Anterior cingulate cortex (tissue), 58 donors: ENCODE measurements at regions not wholly inside any gene's neighbourhood (a gene's known extent, or its start where the extent isn't known, plus 50 kb on each side); places are given as distances from the start of the nearest gene placed in this dataset.

ENCODE experiments used
- DNase-seq, 58 donors: peaks; one replicate each; lab custom pipeline; 2025; lab: John Stamatoyannopoulos, UW

DNA sequence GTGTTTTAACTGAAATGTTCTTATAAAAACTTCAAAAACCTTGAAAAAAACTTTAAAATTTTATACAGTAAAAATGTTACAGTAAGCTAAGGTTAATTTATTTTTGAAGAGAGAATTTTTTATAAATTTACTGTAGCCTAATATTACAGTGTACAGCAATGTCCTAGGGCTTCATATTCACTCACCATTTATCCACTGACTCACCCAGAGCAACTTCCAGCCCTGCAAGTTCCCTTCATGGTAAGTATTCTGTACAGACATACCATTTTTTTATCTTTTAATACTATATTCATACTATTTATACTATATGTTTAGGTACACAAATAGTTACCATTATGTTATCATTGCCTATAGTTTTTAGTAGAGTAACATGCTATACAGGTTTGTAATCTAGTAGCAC lies 396.7 kb upstream of the MMADHC start:
- DNase-seq = no peak

DNA sequence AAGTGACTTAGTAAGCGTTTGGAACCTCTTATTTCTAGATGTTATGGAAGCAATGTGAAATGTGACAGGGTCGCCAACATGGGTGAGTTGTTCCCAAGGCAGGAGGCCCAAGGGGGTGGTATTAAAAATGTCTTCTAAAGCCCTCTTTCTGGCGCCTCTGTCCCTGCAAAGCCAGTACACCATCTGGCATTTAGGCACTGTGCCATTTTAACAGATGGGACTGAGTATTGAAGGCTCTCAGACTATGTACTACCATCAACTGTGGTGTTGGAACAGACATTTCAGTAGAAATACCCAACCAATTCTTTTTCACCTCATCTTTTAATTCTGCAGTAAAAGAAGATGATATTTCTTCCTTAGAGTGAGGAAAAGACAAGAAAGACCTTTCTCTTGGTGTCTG lies 384.5 kb upstream of the MMADHC start:
- DNase-seq = peak in 13 of 58 donors; percentile 1 to 34 (median 4)

GRCh38 chr2:149954981-149955600 lies 367.5 kb upstream of the MMADHC start:
- DNase-seq = no peak

DNA sequence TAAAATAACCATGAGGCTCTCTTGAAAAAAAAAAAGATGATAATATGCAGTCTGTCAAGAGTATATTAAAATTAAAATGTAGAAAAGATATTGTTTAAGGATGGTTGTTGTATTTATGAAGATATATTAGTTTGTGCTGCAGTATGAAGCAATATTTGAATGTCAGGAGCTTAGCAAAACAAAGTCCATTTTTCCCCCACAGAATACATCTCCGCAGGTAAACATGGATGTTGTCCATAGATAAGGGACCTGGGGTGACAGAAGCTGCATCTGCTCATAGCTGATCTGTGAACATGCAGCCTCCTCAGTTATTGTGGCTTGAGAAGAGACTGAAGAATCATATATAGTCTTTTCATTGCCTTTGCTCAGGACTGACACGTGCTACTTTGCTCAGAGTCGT lies 366.1 kb upstream of the MMADHC start:
- no peak for DNase-seq

GRCh38 chr2:149931486-149931885 lies 343.9 kb upstream of the MMADHC start:
- DNase-seq = no peak

- DNase-seq = no peak
Measured at GRCh38 chr2:149928011-149928410, 340.4 kb upstream of the MMADHC start.

DNA sequence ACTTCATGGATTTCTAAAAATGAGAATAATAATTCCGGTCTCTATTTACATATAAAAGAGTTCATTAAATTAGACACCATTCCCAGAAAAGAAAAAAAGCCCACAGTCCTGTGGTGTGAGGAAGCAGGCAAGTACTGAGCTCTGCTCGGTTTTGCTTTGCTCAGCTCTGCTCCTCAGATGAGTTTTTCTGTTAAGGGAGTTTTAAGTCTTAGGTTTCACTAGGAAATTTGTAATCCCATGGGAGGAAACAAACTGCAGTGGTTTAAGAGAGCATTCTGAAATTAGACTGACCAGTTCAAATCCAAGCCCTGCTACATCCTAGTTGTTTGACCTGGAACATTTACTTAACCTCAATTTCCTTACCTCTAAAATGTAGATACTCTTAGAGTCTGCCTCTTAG lies 338.6 kb upstream of the MMADHC start:
- no peak for DNase-seq

DNA sequence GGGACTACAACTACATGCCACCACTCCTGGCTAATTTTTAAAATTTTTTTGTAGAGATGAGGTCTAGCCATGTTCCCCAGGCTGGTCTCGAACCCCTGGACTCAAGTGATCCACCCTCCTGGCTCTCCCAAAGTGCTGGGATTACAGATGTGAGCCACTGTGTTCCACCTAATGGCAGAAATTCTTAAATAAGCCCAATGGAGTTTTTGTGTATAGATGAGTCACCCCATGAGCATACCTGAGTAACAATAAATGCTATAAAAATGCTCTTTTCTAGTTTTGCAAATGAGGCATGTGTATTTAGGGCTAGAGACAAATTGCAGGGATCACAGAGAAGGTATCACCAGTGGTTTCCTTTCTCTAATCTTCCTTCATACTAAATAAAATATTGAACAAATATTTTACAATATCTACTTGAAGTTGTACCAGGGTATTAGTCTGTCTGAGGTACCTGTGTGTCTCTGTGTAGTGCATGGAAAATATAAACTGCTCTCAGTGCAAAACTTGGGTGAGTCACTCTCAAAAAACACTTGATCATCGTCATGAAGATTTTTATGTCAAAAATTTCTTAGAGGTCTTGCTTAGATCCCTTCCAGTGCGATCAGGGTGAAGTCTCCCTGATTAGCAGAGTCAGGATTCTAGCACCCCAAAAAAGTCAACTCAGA lies 337.1 kb upstream of the MMADHC start:
- no peak for DNase-seq

- DNase-seq = no peak
Measured at GRCh38 chr2:149924028-149924427, 336.5 kb upstream of the MMADHC start.

DNA sequence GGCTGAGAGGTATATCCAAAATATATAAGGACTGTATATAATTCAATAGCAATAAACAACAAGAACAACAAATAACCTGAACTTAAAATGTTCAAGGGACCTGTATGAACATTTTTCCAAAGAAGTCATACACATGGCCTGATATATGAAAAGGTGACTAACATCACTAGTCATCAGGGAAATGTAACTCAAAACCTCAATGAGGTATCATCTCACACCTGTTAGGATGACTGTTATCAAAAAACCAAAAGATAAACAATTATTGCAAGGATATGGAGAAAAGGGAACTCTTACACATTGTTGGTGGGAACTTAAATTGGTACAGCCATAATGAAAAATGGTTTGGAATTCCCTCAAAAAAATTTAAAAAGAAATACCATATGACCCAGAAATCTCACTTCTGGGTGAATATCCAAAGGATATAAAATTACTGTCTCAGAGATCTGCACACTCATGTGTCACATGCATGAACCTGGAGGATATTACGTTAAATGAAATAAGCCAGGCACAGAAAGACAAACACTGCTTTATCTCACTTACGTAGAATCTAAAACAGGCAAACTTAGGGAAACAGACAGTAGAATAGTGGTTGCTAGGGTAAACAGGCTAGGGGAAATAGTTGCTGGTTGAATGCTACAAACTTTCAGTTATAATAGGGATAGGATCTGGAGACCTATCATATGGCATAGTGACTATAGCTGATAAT lies 334.5 kb upstream of the MMADHC start:
- DNase-seq = no peak

GRCh38 chr2:149920389-149920788 lies 332.8 kb upstream of the MMADHC start:
- DNase-seq = no peak

DNA sequence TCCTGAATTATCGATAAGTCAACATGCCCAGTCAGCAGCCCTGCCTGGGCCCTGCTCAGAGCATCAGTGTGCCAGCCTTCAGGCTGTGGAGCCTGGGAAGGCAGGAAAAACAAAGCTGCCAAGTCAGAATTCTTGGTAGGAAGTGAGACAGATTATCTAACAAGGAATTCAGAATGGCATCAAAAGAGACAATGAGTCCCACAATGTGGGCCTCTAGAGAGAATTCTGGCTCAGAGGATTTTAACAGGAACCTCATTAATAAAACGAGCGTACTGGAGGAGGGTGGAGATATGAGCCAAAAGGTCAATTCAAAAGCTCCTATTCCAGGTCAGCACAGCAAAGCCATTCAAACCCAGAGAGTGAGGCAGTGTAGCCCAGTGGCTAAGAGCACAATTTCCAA lies 327.6 kb upstream of the MMADHC start:
- no peak for DNase-seq

DNA sequence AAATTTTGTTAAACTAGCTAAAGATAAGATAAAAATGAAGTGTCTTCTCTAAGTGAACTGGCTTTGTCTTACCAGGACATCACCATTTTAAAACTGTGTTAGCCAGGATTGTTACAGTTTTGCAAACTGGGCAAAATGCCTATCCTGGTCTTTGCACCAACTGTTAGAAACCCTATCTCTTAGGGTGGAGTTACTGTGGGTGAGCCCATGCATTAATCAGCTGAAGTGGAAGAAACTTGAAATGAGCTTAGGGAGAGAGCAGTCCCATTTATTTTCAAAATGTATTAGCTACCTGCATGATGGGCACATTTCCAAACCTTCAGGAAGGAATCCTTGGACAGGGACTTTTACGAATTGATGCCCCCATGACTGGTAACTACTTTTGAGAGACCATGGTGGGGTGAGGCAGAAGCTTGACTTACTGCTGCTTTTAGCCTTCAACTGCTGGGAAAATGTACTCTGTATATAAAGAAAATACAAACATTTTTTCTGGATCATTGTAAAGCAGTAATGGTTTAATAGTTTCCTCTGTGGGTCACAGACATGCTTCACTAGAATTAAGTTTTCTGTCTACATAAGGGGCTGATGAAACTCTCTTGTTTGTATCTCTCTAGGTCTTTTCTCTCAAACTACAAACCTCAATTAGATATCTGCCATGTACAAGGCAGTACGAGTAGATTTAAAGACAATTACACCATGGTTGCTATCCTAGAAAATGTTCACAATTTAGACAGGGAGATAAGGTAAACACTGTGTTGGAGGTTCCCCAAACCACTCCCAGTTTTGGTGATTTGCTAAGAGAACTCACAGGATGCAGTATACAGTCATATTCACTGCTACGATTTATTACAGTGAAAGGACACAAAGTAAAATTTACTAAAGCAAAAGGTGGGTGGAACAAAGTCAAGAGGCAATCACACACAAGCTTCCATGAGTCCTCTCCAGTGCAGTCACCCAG lies 321.4 kb upstream of the MMADHC start:
- no peak for DNase-seq

DNA sequence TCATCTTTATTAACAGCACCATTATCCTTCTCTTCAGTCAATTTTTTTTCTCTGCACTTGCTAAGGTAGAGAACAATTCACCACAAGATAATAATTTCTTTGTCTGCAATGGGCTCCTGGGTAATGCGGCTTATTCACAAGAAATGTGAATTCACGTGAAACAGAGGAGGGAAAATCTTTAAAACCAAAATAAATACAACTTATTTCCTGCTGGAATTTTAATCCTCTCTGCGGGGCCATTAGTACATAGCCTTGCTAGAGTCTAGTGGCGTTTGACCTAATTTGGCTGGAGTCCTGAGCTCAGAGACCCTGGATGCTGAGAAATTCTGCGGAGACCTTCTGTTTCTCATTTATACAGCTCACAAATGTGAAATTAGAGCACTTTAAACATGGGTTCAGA lies 319.3 kb upstream of the MMADHC start:
- no peak for DNase-seq

- DNase-seq = no peak
Measured at GRCh38 chr2:149904352-149905175, 317.0 kb upstream of the MMADHC start.

GRCh38 chr2:149903626-149904025 lies 316.1 kb upstream of the MMADHC start:
- DNase-seq = no peak

GRCh38 chr2:149902081-149902480 lies 314.5 kb upstream of the MMADHC start:
- no peak for DNase-seq

DNA sequence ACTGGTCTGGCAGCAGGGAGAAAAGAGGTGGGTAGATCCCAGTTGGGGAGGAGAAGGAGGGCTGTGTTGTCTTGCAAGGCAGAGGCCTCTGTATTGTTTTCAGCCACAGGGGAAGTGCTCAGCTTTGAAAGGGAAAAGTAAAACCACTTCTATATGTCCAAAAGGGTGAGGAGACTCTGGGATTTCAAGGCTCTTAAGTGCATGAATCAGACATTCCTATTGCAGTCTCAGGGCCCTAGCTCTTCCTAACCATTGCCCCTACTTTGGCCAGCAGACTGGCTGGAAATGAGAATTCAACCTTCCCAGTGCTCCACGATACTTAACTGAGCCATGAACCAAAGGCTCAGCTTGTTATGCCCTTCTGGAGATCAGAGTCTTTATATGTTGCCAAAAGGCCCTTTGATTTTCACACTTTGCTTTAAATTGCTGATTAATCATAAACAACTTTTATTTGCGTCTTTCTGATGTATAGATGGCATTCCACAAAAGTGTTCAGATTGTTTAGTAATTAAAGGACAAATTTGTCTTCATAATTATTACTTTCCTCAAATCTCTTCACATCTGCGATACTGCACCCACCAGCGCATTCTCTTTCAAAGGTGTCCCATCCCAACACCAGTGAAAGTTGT lies 313.8 kb upstream of the MMADHC start:
- no peak for DNase-seq

GRCh38 chr2:149899390-149899789 lies 311.8 kb upstream of the MMADHC start:
- DNase-seq = no peak
